Dermis microvascular lymphatic vessel endothelial cell (primary cell): ENCODE measurements at regions not wholly inside any gene's neighbourhood (a gene's known extent, or its start where the extent isn't known, plus 50 kb on each side); places are given as distances from the start of the nearest gene placed in this dataset.
"Not testable (repeated sequence)": the region's sequence is repeated elsewhere in the genome, so short reads cannot be mapped to it uniquely, and the experiment has no call there.

Experiments used
- DNase-seq, 2 donors: peaks; one replicate each; pipeline versions ENCODE4 v3.0.0 to v3.0.0-alpha.2; 2010; ENCODE audit warnings: low read depth in 2 of 2

DNA sequence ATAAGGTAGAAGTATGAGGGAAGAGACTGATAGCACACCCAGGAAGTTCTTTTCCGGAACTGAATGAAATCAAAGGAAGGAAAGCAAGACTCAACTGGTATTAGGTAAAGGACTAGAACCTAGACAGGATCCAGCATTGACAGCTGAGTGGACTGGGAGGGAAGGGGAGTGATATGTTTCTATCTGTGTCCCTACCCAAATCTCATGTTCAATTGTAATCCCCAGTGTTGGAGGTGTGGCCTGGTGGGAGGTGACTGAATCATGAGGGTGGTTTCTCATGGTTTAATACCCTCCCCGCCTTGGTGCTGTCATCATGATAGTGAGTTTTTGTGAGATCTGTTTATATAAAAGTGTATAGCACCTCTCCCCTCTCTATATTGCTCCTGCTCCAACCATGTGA is 415.9 kb upstream of the KCNMB2 start:
- DNase-seq = no peak

DNA sequence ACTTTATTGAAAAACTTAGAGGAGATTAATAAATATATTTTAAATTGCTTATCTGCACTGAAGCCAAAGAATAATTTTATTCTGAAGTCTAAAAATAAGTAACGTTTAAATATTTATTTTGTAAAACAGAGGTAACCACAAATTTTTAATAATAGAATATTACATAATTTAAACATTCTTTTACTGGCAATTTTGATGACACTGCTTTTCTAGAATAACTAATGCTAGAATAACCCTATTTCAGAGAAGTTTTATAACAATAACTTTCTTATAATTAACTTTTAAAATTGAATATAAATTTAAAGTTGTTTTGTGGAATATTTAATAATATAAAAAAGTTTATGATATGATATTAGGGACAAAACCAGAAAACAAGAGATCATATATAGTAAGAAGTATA is 409.6 kb upstream of the KCNMB2 start:
- DNase-seq = no peak

GRCh38 chr3:178127221-178127620 is 409.0 kb upstream of the KCNMB2 start:
- DNase-seq = no peak

DNA sequence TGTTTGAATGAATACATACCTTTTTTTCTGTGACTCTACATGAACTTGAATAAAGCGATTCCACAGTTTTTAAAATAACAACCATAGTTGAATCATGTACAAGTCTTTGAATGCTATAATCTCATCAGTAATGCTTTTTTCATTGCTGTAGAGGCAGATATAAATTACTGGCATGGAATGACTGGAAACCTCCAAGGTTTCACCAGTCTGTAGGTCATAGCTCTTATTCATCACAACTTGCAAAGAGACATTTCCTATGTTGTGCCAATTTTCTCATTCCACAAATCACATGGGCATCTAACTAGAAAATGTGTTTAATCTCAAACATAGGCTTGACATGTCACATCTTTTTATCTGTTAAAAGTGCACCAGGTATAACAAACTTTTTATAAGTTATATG is 407.1 kb upstream of the KCNMB2 start:
- no peak for DNase-seq

- DNase-seq = no peak
These were observed 404.4 kb upstream of the KCNMB2 start for GRCh38 chr3:178131801-178132200.

GRCh38 chr3:178137206-178137605 is 399.0 kb upstream of the KCNMB2 start:
- no peak for DNase-seq

- no peak for DNase-seq
These were observed 398.4 kb upstream of the KCNMB2 start for GRCh38 chr3:178137831-178138230.

- DNase-seq = no peak
These were observed 397.1 kb upstream of the KCNMB2 start for GRCh38 chr3:178139116-178139515.

DNA sequence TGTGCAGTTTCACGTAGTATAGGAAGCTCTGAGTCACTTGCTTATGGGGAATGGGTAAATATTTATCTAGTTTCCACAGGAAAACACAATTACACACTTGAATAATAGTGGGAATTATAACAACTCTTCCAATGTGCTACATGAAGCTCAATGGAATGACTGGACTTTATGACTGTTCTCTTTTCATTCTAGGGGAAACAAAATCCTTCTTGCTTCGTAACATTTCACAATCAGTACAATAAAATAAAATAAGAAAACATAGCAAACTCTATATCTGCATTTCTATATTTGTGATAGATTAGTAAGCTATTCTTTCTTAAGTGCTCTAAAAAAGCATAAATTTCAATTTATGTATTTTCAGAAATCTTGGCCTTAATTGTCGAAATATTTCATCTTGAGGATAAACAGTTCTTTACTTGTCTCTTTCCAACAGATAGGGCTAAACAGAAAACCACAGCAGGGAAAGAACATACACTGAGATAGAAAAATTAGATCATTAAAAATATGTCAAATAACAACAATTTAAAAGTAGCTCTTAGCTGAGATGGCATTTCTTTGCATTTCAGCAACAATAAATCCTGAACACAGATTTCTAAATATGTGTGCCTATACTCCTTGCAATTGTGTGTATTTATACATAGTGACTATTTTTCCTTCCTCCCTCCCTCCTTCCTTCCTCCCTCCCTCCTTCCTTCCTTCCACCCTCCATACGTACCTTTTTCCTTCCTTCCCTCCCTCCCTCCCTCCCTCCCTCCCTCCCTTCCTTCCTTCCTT is 395.5 kb upstream of the KCNMB2 start:
- peak in 1 of 2 donors; percentile 72 for DNase-seq

DNA sequence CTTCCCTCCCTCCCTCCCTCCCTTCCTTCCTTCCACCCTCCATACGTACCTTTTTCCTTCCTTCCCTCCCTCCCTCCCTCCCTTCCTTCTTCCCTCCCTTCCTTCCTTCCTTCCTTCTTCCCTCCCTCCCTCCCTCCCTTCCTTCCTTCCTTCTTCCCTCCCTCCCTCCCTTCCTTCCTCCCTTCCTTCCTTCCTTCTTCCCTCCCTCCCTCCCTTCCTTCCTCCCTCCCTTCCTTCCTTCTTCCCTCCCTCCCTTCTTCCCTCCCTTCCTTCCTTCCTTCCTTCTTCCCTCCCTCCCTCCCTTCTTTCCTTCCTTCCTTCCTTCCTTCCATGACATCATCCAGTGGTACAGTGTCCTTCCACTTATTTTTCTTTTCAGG is 394.9 kb upstream of the KCNMB2 start:
- DNase-seq = not testable (repeated sequence)

DNA sequence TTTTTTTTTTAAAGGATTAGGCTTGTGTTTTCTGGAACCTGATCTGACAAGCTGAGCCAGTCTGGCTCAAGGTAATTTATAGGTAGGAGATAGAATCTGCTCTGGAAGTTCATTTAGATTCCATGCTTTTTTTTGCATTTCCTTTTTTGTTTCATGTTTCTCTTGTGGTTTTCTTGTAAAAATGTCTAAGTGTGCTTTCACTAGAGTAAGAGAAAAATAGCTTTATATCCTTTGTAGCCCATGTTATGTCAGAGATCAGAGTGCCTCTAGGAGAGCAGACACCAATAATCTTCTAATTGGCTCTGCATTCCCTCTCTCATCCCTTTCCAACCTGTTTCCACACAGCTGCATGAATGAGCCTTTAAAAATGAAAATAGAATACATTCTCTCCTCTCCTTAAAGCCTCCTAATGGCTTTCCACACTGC is 389.8 kb upstream of the KCNMB2 start:
- no peak for DNase-seq

- DNase-seq = no peak
These were observed 389.2 kb upstream of the KCNMB2 start for GRCh38 chr3:178147001-178147400.

DNA sequence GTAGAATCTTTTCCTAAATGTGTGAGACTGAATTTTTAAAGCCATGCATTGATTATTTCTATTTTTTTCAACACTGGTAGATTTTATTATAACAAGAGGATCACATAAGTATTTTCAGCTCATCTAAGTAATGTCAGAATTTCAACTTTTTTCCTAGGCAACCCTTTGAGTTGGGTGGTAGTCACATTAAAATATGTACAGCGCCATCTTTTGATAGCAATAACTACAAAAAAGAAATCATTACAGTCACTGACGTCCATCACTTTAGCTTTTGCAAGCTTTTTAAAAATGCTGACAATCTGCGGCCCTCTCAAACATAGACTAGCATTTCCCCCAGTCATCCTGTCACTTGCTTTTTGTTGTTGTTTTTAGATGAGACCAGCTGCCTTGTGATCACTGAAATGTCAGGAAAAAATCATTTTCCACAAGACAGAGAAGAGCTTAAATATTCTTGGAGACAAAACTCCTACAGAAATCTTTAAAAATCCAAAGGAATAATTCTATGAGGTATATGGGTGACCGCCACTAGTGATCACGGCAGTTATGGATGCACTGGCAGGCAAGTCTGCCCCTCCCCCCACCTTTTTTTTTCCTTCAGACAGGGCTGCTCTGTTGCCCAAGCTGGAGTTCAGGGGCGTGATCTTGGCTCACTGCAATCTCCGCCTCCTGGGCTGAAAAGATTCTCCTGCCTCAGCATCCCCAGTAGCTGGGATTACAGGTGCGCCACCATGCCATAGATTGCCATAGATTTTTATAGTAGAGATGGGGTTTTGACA is 384.0 kb upstream of the KCNMB2 start:
- peak in 1 of 2 donors; percentile 11 for DNase-seq

DNA sequence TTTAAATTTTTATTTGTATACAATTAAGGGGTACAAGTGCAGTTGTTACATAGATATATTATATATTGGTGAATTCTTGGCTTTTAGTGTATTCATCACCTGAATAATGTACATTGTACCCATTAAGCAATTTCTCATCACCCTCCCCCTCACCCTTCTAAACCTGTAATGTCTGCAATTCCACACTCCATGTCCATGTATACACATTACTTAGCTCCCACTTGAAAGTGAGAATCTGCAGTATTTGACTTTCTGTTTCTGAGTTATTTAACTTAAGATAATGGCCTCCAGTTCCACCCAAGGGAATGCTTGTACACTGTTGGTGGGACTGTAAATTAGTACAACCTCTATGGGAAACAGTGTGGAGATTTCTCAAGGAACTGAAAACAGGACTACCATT is 383.2 kb upstream of the KCNMB2 start:
- no peak for DNase-seq

GRCh38 chr3:178155521-178155920 is 380.7 kb upstream of the KCNMB2 start:
- DNase-seq = no peak

- DNase-seq = no peak
These were observed 379.9 kb upstream of the KCNMB2 start for GRCh38 chr3:178156301-178156700.

DNA sequence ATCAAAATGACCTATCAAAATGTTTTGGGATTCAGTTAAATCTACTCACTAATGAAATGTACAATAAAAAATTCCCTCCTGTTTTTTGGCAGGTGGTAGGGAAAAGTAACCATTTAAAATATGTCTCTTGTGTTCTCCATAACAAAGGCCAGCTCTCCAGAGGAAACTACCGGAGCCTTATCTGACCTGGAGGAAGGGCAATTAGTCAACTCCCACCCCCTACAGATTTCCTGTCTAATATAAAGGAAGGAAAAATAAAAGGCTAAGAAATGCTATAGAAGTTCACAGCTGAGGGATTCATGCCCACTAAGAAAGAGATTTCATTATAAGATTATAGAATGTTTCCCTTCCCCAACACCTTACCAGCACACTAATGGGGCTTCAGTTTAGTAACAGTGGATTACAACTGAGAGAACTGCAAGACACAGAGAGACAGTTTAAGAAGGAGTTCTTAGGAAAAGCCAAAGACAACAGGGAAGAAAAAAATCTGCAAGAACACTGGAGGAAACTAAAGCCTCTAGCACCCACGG is 376.5 kb upstream of the KCNMB2 start:
- DNase-seq = peak in 1 of 2 donors; percentile 84

DNA sequence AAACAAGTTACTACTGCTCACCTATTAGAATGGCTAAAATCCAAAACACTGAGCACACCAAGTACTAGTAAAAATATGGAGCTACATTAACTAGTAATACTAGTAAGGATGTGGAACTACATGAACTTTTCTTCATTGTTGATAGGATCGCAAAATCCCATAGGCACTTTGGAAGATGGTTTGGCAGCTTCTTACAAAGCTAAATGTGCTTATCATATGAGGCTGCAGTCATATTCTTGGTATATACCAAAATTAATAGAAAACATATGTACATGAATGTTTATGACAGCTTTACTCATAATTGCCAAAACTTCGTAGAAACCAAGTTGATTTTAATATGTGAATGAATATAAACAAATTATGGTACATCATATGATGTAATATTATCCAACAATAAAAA is 366.8 kb upstream of the KCNMB2 start:
- DNase-seq = no peak

DNA sequence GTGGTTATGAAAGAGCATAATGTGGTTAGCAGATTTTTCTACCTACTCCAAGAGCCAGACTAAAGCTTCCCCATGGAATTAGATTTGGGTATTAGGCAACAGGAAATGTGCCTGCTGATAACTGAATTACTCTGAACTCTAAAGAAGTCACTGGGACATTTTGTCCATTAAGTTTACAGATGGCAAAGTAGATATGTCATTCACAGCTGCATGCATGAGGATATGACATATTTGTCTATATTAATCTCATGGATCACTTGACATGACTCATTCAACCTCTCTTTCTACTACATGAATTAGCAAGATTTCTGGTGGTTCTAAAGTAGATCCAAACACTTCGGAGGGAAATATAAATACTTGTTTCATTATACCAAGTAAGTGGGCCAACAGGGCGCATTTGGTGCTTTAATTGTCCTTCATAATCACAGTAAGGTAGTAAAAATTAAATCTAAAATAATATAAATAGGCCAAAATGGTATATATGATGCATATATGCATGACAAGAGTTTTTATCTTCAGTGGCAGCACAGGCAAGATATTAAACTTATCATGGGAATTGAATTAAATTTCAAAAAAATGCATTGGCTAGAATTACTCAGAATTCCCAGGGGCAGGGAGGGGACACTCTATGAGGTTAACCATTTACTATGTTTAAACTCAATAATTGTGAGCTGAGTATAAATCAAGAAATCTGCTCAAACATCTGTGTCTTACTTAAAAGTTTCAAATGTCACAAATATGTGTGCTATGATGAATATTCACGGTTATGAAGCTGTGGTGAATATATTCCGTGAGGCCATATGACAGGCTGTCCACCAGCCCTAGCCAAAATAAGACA is 365.3 kb upstream of the KCNMB2 start:
- peak; percentile 95 to 96 for DNase-seq

DNA sequence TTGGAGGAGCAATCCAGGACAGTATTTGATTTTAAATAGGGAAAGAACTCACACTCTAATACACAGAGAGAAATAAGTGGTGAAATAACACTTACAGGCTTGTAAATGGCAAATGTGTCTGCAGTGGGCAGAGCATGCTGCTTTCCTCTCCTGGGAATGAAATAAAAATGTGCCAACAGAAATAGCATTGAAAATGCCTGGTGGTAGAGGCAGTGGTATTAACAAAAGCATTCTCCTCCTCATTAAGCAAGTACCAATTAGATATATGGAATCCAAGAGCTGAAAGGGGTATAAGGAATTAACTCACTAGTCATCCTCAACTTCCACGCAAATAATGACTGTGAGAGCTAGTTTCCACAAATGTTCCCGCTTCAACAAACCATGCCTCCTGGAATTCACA is 364.1 kb upstream of the KCNMB2 start:
- DNase-seq = no peak

DNA sequence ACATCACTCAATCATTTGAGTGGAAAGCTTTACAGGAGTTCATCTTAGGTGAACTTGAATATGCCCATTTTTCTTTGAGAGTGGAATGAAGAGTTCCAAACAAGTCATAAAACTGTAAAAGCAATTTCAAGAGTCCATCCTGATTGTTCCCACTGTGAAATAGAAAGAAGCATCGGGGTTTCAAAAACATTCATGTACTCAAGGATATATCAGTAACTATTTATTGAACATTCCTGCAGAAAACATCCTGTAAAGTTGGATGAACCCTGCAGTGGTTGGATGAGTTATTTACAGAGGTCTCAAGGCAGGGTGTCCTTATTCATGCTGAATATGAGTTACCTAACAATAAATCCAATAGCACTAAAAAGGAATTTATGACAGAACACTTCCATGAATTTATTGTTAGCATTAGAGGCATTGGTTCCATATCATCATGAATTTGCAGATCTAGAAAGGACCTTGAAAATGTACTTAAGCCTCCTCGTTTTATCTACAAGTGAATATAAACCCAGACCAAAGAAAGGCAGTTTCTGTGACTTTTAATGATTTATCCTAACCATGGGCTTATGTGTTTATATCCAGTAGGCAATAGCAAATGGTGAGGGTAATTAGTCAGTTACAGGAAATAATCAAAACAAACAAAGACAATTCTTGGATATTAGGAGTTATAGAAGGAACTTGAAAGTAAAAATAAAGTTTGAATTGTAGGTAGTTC is 361.9 kb upstream of the KCNMB2 start:
- no peak for DNase-seq
